ENCODE measurements at regions not wholly inside any gene's neighbourhood (a gene's known extent, or its start where the extent isn't known, plus 50 kb on each side); places are given as distances from the start of the nearest gene placed in this dataset.

DNA sequence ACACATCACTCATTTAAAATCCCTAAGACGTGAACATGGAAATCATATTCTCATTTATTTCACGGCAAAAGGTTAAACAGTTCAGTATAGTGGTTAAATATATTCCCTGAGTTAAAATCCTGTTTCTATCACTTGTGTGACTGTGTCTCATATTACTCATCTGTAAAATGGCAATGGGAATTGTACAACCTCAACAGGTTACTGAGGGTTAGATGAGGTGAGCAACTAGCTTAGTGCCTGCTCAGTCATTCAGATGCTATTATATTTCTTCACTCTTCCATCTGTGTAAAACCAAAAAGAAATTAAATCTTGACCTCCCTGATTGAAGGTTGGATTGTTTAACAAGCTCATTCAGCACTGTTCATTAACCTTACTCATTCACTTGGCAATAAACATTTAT lies 212.4 kb upstream of the STK17B start:
- H3K9ac ChIP-seq (ENCODE audit: insufficient read length, low read depth), result no peak overlapping the region
- H3K4me3 ChIP-seq (ENCODE audit: insufficient read length, low read depth), result no peak overlapping the region
- H3K27me3 ChIP-seq (ENCODE audit: insufficient read depth, insufficient read length), result no peaks in the 10 kb centered on the region
- no peaks in the 10 kb centered on the region for H3K9me3 ChIP-seq (ENCODE audit: insufficient read depth, low read length)
- no peaks in the 10 kb centered on the region for H3K4me1 ChIP-seq (ENCODE audit: insufficient read depth, insufficient read length)
- H3K36me3 ChIP-seq (ENCODE audit: insufficient read depth, insufficient read length, low read length), result no peaks in the 10 kb centered on the region
- no peak for TF ChIP-seq YY1 (IDR thresholded peaks at IDR 0.05; ENCODE audit: insufficient read depth, insufficient read length)
- no peak for TF ChIP-seq ZNF274 (IDR thresholded peaks at IDR 0.05; ENCODE audit: low read depth, low read length)
- TF ChIP-seq SUZ12 (IDR thresholded peaks at IDR 0.05; ENCODE audit: extremely low read depth, insufficient read depth, insufficient read length), result no peak
- no peak for DNase-seq (ENCODE audit: low read depth, low spot score)

DNA sequence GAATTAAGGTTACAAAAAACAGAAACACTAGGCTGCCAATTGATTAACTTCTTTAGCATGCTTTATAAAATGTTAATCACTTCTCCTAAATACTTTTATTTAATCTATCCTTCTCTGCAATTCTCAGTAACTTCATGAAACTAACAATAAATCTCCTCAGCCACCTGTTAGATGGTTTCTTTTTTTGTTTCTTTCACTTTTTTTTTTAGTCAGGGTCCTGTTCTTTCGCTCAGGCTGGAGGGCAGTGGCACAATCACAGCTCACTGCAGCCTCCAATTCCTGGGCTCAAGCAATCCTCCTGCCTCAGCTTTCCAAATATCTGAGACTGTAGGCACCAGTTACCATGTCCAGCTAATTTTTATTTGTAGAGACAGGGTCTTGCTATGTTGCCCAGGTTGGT lies 213.4 kb upstream of the STK17B start:
- H3K4me3 ChIP-seq (ENCODE audit: insufficient read length, low read depth), result no peak overlapping the region
- H3K9me3 ChIP-seq (ENCODE audit: insufficient read depth, low read length), result no peaks in the 10 kb centered on the region
- no peak for DNase-seq (ENCODE audit: low read depth, low spot score)
- H3K9ac ChIP-seq (ENCODE audit: insufficient read length, low read depth), result no peak overlapping the region
- no peaks in the 10 kb centered on the region for H3K4me1 ChIP-seq (ENCODE audit: insufficient read depth, insufficient read length)
- TF ChIP-seq ZNF274 (IDR thresholded peaks at IDR 0.05; ENCODE audit: low read depth, low read length) (no peak), SUZ12 (IDR thresholded peaks at IDR 0.05; ENCODE audit: extremely low read depth, insufficient read depth, insufficient read length) (no peak), YY1 (IDR thresholded peaks at IDR 0.05; ENCODE audit: insufficient read depth, insufficient read length) (no peak)
- H3K36me3 ChIP-seq (ENCODE audit: insufficient read depth, insufficient read length, low read length), result no peaks in the 10 kb centered on the region
- no peaks in the 10 kb centered on the region for H3K27me3 ChIP-seq (ENCODE audit: insufficient read depth, insufficient read length)

DNA sequence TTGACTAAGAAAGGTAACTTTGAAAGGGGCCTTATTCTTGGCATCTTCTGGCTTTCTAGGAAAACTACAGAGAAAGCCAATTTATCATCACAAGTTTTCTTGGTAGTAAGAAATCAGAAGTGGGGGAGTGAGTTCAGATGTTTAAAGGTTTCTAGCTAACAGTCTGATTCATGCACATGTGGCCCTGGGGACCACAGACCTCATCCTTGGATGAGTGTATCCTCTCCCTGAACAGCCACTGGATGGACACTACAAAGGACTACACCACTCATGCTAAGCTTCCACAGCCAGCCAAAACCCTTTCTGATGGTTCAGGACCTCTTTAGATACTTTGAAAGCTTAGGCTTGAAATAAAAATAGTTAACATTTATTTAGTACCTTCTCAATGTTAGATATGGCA lies 218.3 kb upstream of the STK17B start:
- Histone ChIP-seq H3K9me3 (ENCODE audit: insufficient read depth, low read length) (no peaks in the 10 kb centered on the region), H3K27me3 (ENCODE audit: insufficient read depth, insufficient read length) (no peaks in the 10 kb centered on the region), H3K4me1 (ENCODE audit: insufficient read depth, insufficient read length) (no peaks in the 10 kb centered on the region), H3K36me3 (ENCODE audit: insufficient read depth, insufficient read length, low read length) (no peaks in the 10 kb centered on the region), H3K4me3 (ENCODE audit: insufficient read length, low read depth) (no peak overlapping the region), H3K9ac (ENCODE audit: insufficient read length, low read depth) (no peak overlapping the region)
- TF ChIP-seq SUZ12 (IDR thresholded peaks at IDR 0.05; ENCODE audit: extremely low read depth, insufficient read depth, insufficient read length) (no peak), YY1 (IDR thresholded peaks at IDR 0.05; ENCODE audit: insufficient read depth, insufficient read length) (no peak), ZNF274 (IDR thresholded peaks at IDR 0.05; ENCODE audit: low read depth, low read length) (no peak)
- no peak for DNase-seq (ENCODE audit: low read depth, low spot score)

DNA sequence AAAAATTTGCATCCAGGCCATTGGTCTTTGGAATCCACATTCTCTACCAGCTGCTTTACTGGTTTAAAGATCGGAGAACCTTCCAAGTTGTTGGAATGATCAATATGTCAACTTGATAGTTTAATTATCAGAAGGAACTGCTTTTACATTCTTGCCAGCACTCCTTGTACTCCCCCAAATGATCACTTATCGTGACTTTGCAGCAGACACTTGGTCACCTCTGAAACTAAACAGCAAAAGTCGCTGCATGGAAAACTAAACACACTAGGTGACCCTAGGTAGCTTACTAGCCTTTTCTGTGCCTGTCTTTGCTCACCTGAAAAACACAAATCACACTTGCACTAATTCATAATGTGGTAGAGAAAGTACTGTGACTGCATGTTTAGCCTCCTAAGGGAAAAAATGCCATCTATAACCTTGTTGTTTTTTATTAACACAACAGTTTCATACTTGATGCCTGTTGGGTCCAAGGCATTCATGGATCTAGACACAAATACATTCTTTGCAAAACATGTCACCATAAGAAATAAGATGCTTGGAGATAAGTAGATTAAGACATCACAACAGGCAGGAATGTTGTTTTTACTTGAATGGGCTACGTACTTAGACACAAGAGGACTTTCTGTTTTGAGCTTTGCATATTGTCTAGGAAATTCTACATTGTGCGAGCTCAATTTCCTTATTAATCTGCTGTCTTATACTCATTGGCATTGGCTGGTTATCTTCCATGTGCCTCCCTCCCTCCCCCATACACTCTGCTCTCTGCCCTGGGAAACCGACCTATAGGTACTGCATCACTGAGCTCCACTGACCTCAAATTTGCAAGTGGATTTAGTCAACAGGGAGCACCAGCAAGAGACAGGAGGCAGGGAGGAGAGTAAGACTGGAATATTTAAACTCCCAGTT lies 219.1 kb upstream of the STK17B start:
- DNase-seq (ENCODE audit: low read depth, low spot score), result no peak
- H3K4me3 ChIP-seq (ENCODE audit: insufficient read length, low read depth), result no peak overlapping the region
- no peak for TF ChIP-seq ZNF274 (IDR thresholded peaks at IDR 0.05; ENCODE audit: low read depth, low read length)
- H3K36me3 ChIP-seq (ENCODE audit: insufficient read depth, insufficient read length, low read length), result no peaks in the 10 kb centered on the region
- H3K27me3 ChIP-seq (ENCODE audit: insufficient read depth, insufficient read length), result no peaks in the 10 kb centered on the region
- no peaks in the 10 kb centered on the region for H3K9me3 ChIP-seq (ENCODE audit: insufficient read depth, low read length)
- no peaks in the 10 kb centered on the region for H3K4me1 ChIP-seq (ENCODE audit: insufficient read depth, insufficient read length)
- H3K9ac ChIP-seq (ENCODE audit: insufficient read length, low read depth), result no peak overlapping the region

DNA sequence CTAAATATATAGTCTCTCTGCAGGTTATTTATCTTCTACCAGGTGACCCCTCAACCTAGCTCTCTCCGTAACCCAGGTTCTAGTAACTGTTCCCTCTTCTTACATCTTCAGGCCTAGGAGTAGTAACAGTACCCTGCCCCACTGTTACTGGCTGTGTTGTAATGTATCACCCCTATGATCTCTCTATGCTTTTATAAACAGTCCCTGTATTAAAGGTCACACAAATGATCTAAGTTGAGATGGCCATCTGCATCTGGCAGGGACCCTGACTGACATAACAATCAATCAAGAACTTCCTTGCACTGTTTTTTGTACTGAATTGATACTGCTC lies 219.7 kb upstream of the STK17B start:
- Histone ChIP-seq H3K27me3 (ENCODE audit: insufficient read depth, insufficient read length) (no peaks in the 10 kb centered on the region), H3K4me1 (ENCODE audit: insufficient read depth, insufficient read length) (no peaks in the 10 kb centered on the region), H3K9me3 (ENCODE audit: insufficient read depth, low read length) (no peaks in the 10 kb centered on the region), H3K4me3 (ENCODE audit: insufficient read length, low read depth) (no peak overlapping the region), H3K9ac (ENCODE audit: insufficient read length, low read depth) (no peak overlapping the region), H3K36me3 (ENCODE audit: insufficient read depth, insufficient read length, low read length) (no peaks in the 10 kb centered on the region)
- TF ChIP-seq SUZ12 (IDR thresholded peaks at IDR 0.05; ENCODE audit: extremely low read depth, insufficient read depth, insufficient read length) (no peak), YY1 (IDR thresholded peaks at IDR 0.05; ENCODE audit: insufficient read depth, insufficient read length) (no peak), ZNF274 (IDR thresholded peaks at IDR 0.05; ENCODE audit: low read depth, low read length) (no peak)
- DNase-seq (ENCODE audit: low read depth, low spot score), result no peak

DNA sequence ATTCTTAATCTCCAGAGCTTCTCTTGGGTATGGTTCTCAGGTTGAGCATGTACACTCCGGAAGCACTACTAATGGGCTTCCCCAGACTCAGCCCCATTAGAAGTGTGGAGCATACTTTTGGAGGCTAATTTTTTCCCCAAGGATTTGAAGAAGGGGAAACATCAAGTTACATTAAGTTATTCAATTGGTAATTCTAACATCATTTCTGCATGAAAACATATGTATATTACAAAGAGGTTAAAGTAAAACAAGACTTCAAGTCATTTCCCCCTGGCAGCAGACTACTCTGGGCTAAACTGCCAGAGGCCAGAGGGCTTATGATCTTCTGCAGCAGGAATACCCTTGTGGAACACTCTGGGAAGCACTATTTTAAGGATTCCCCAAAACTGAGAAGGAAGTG lies 227.7 kb upstream of the STK17B start:
- DNase-seq (ENCODE audit: low read depth, low spot score), result no peak
- Histone ChIP-seq H3K9ac (ENCODE audit: insufficient read length, low read depth) (no peak overlapping the region), H3K36me3 (ENCODE audit: insufficient read depth, insufficient read length, low read length) (no peaks in the 10 kb centered on the region), H3K9me3 (ENCODE audit: insufficient read depth, low read length) (no peaks in the 10 kb centered on the region), H3K4me1 (ENCODE audit: insufficient read depth, insufficient read length) (no peaks in the 10 kb centered on the region), H3K27me3 (ENCODE audit: insufficient read depth, insufficient read length) (no peaks in the 10 kb centered on the region), H3K4me3 (ENCODE audit: insufficient read length, low read depth) (no peak overlapping the region)
- TF ChIP-seq ZNF274 (IDR thresholded peaks at IDR 0.05; ENCODE audit: low read depth, low read length) (no peak), SUZ12 (IDR thresholded peaks at IDR 0.05; ENCODE audit: extremely low read depth, insufficient read depth, insufficient read length) (no peak), YY1 (IDR thresholded peaks at IDR 0.05; ENCODE audit: insufficient read depth, insufficient read length) (no peak)

DNA sequence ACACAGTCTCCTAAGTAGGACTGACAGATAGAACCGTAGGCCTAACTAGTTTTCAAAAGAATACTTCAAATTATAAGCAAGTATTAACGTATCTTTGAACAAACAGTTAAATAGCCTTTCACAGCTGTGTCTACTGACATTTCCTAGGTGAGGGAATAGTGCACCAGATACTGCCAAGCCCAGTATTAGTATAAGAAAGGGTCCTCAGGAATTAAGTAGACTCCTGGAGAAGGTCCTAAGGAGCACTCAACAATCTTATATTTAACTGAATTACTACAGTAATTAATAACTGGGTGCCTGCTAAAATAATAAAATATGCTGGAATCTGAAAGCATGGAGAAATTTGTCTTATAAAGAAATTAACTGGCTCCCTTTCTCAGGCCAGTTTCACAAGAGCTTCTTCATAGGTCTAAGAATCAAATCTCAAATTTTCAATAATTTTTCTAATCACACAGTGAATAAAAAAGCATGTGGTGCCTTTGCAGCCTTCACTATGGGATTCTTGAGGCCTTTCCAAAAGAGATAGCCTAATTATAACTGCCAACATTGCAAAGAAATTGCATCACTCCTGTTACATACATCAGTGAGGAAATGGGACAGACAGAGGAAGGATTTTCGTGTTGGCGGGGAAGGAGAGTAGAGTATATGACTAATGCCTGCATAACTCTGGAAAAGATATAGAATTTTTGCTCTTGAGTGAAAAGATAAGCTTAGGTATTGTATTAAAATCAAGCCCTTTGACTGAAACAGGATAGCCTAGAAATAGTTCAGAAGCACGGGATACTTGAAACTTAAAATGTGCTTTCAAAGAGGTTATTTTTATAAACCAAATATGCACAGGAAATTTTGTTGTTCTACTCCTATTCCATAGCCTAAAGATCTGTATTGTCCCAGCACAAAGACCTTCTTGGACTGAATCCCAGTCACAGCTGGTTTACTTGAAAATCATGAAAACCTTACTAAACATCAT lies 228.6 kb upstream of the STK17B start:
- DNase-seq (ENCODE audit: low read depth, low spot score), result no peak
- Histone ChIP-seq H3K27me3 (ENCODE audit: insufficient read depth, insufficient read length) (no peaks in the 10 kb centered on the region), H3K36me3 (ENCODE audit: insufficient read depth, insufficient read length, low read length) (no peaks in the 10 kb centered on the region), H3K9me3 (ENCODE audit: insufficient read depth, low read length) (no peaks in the 10 kb centered on the region), H3K9ac (ENCODE audit: insufficient read length, low read depth) (no peak overlapping the region), H3K4me3 (ENCODE audit: insufficient read length, low read depth) (no peak overlapping the region), H3K4me1 (ENCODE audit: insufficient read depth, insufficient read length) (no peaks in the 10 kb centered on the region)
- TF ChIP-seq ZNF274 (IDR thresholded peaks at IDR 0.05; ENCODE audit: low read depth, low read length) (no peak), YY1 (IDR thresholded peaks at IDR 0.05; ENCODE audit: insufficient read depth, insufficient read length) (no peak), SUZ12 (IDR thresholded peaks at IDR 0.05; ENCODE audit: extremely low read depth, insufficient read depth, insufficient read length) (no peak)
